Kidney (tissue), 13 donors: ENCODE measurements at regions not wholly inside any gene's neighbourhood (a gene's known extent, or its start where the extent isn't known, plus 50 kb on each side); places are given as distances from the start of the nearest gene placed in this dataset.

Experiments
- DNase-seq, 5 donors: peaks; one replicate each; pipeline ENCODE4 v3.0.0-alpha.2; 2013 to 2020
- FAIRE-seq: peaks from 2 replicates; lab custom pipeline; 2012; peaks lifted over from hg19 to GRCh38; lab: Jason Lieb, UNC
- H3K27ac ChIP-seq, 2 donors: one replicate each; pipeline ENCODE4 v1.7.0; 2013; ENCODE audit warnings: low read depth in 2 of 2, low read length in 2 of 2, inconsistent platforms in 1 of 2
- H3K27me3 ChIP-seq: one replicate; pipeline ENCODE4 v1.7.1; 2013; ENCODE audit warnings: low read length, inconsistent platforms; ENCODE audit not compliant: control insufficient read depth, insufficient read depth
- H3K36me3 ChIP-seq, 3 donors: one replicate each; pipeline versions ENCODE4 v1.7.0 to v1.7.1; 2013; ENCODE audit warnings: low read length in 3 of 3, control low read depth in 1 of 3, inconsistent platforms in 1 of 3; ENCODE audit not compliant: insufficient read depth in 3 of 3, control insufficient read depth in 2 of 3
- H3K4me1 ChIP-seq, 3 donors: one replicate each; pipeline versions ENCODE4 v1.7.0 to v1.7.1; 2013; ENCODE audit warnings: low read length in 3 of 3, inconsistent platforms in 1 of 3, low read depth in 1 of 3; ENCODE audit not compliant: control insufficient read depth in 2 of 3, insufficient read depth in 2 of 3
- H3K4me3 ChIP-seq, 3 donors: one replicate each; pipeline versions ENCODE4 v1.7.0 to v1.8.1; 2013; ENCODE audit warnings: low read length in 3 of 3, control low read depth in 1 of 3, inconsistent platforms in 1 of 3
- H3K9ac ChIP-seq, 3 donors: one replicate each; pipeline versions ENCODE4 v1.7.0 to v1.7.1; 2013; ENCODE audit warnings: low read length in 3 of 3, control low read depth in 1 of 3, inconsistent platforms in 1 of 3
- H3K9me3 ChIP-seq, 3 donors: one replicate each; pipeline versions ENCODE4 v1.7.0 to v1.7.1; 2013; ENCODE audit warnings: low read length in 3 of 3, control low read depth in 1 of 3, inconsistent platforms in 1 of 3; ENCODE audit not compliant: control insufficient read depth in 2 of 3, insufficient read depth in 1 of 3
- CTCF ChIP-seq: IDR thresholded peaks from 3 replicates; pipeline ENCODE4 v1.5.1; 2012; ENCODE audit warnings: mild to moderate bottlenecking, moderate library complexity, borderline replicate concordance; ENCODE audit not compliant: insufficient read depth; ENCODE audit errors: extremely low read depth
- intact Hi-C: fragments of 100-400 bp; cut with DNase I; formaldehyde crosslinking; loops from one replicate; pipeline ENCODE4 v1.11.1; 2022
- donor health status: control.
- donor health status: control.
- donor health status: control.
- donor health status: control.
- donor health status: control.
- donor health status: DM: yes; HTN: yes; CAD: no.
- donor health status: Normal renal cell carcinoma (clear cell type).

GRCh38 chr10:105807935-105808587, 1167.0 kb downstream of the SORCS3 start:
- TF ChIP-seq CTCF: no peak
- no peaks in the 10 kb centered on the region for H3K4me1 ChIP-seq
- no peaks in the 10 kb centered on the region for H3K36me3 ChIP-seq
- no peak overlapping the region for H3K4me3 ChIP-seq
- no peak overlapping the region for H3K9ac ChIP-seq
- FAIRE-seq (no peak), DNase-seq (no peak)
- no peaks in the 10 kb centered on the region for H3K9me3 ChIP-seq
- H3K27ac ChIP-seq: no peak overlapping the region
- no peaks in the 10 kb centered on the region for H3K27me3 ChIP-seq
- intact Hi-C loops: no loop called here

GRCh38 chr10:105803206-105803605, 1162.1 kb downstream of the SORCS3 start:
- intact Hi-C loops: no loop called here
- Histone ChIP-seq H3K9me3 (no peaks in the 10 kb centered on the region), H3K27ac (no peak overlapping the region), H3K9ac (no peak overlapping the region), H3K36me3 (no peaks in the 10 kb centered on the region), H3K27me3 (no peaks in the 10 kb centered on the region), H3K4me3 (no peak overlapping the region), H3K4me1 (no peaks in the 10 kb centered on the region)
- no peak for TF ChIP-seq CTCF
- no peak for DNase-seq
- FAIRE-seq: no peak

- Histone ChIP-seq H3K27me3 (no peaks in the 10 kb centered on the region), H3K36me3 (no peaks in the 10 kb centered on the region), H3K4me3 (no peak overlapping the region), H3K27ac (no peak overlapping the region), H3K9ac (no peak overlapping the region), H3K9me3 (no peaks in the 10 kb centered on the region), H3K4me1 (no peaks in the 10 kb centered on the region)
- intact Hi-C loops: no loop called here
- TF ChIP-seq CTCF: no peak
- DNase-seq (no peak), FAIRE-seq (no peak)
Observed at GRCh38 chr10:105800641-105801040, 1159.6 kb downstream of the SORCS3 start.

GRCh38 chr10:105798328-105798889, 1157.3 kb downstream of the SORCS3 start:
- TF ChIP-seq CTCF: no peak
- FAIRE-seq: no peak

More at GRCh38 chr10:105798328-105798889, 1157.3 kb downstream of the SORCS3 start:
- H3K4me3 ChIP-seq: no peak overlapping the region
- H3K9ac ChIP-seq: no peak overlapping the region
- no peaks in the 10 kb centered on the region for H3K27me3 ChIP-seq
- H3K4me1 ChIP-seq: no peaks in the 10 kb centered on the region
- no peaks in the 10 kb centered on the region for H3K9me3 ChIP-seq
- intact Hi-C loops: no loop called here
- H3K27ac ChIP-seq: no peak overlapping the region
- no peaks in the 10 kb centered on the region for H3K36me3 ChIP-seq
- no peak for DNase-seq
